Sigmoid colon (tissue), 6 donors: ENCODE measurements at regions not wholly inside any gene's neighbourhood (a gene's known extent, or its start where the extent isn't known, plus 50 kb on each side); places are given as distances from the start of the nearest gene placed in this dataset.

ENCODE experiments used
- DNase-seq: peaks from one replicate; pipeline ENCODE4 v3.0.0-alpha.2; 2019
- H3K27ac ChIP-seq, 4 donors: fragments of 200-600 bp; sonication (generic); one replicate each; pipeline ENCODE4 v1.5.1; 2016 to 2019; ENCODE audit warnings: mild to moderate bottlenecking in 1 of 4
- H3K27me3 ChIP-seq, 3 donors: fragments of 200-600 bp; sonication (generic); one replicate each; pipeline ENCODE4 v1.5.1; 2019; ENCODE audit warnings: mild to moderate bottlenecking in 1 of 3
- H3K36me3 ChIP-seq, 4 donors: fragments of 200-600 bp; sonication (generic); one replicate each; pipeline ENCODE4 v1.5.1; 2016 to 2019
- H3K4me1 ChIP-seq, 4 donors: fragments of 200-600 bp; sonication (generic); one replicate each; pipeline ENCODE4 v1.5.1; 2017 to 2019
- H3K4me3 ChIP-seq, 4 donors: fragments of 200-600 bp; sonication (generic); one replicate each; pipeline ENCODE4 v1.5.1; 2017 to 2019; ENCODE audit warnings: mild to moderate bottlenecking in 2 of 4, moderate library complexity in 1 of 4
- H3K9me3 ChIP-seq, 4 donors: fragments of 200-600 bp in 3 of 4; sonication (generic) in 3 of 4; one replicate each; pipeline versions ENCODE4 v1.5.1 to v1.6.1; 2013 to 2019
- EP300 ChIP-seq, 4 donors: sonication (generic); formaldehyde crosslinking; IDR thresholded peaks; one replicate each; pipeline ENCODE4 v1.6.1; 2017; ENCODE audit warnings: antibody characterized with exemption in 4 of 4
- POLR2A ChIP-seq, 2 donors: fragments of 450-650 bp; IDR thresholded peaks; one replicate each; pipeline ENCODE4 v1.6.1; 2016; ENCODE audit warnings: antibody characterized with exemption in 2 of 2, mild to moderate bottlenecking in 2 of 2, moderate library complexity in 2 of 2
- POLR2AphosphoS5 ChIP-seq, 4 donors: sonication (generic); formaldehyde crosslinking; IDR thresholded peaks; one replicate each; pipeline ENCODE4 v1.6.1; 2017; ENCODE audit warnings: antibody characterized with exemption in 4 of 4
- WGBS, 2 donors: extraction: QIAGEN DNeasy Blood & Tissue Kit; methylation state at CpG; one replicate each; pipeline ENCODE4 v1.1.7; 2013; 5-methylcytosine and 5-hydroxymethylcytosine counted together
- intact Hi-C: fragments of 100-400 bp; cut with DNase I; formaldehyde crosslinking; loops from one replicate; pipeline ENCODE4 v1.15.1; 2023
- TF ChIP-seq, protein P1 (sequence below), 4 experiments: fragments of 450-650 bp in 3 of 4; fragments of 200-600 bp in 1 of 4; IDR thresholded peaks; one replicate each; pipeline ENCODE4 v1.5.1; 2016 to 2019; ENCODE audit warnings: antibody characterized with exemption in 4 of 4, mild to moderate bottlenecking in 3 of 4, moderate library complexity in 2 of 4
- donor health status: healthy with polysubstance abuse.
- donor health status: healthy.

DNA sequence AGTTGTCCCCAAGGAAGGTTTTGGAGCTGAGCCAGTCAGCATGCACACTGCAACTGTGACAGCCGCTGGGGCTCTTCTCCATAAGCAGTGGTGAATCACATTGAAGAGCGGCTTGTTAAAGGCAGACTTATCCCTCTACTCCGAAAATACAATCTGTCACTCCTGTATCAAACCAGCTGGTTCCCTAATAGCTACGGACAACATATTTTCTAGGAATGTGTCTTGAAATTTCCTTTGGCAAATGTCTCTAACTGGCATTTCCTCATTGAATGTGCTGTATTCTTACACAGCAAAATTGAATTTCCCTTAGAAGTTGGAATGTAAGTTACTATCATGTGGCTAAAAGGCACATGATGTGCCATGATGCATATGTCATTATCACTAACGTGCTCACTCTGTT is 104.0 kb upstream of the GPR12 start:
- H3K4me3 ChIP-seq = no peak overlapping the region
- TF ChIP-seq POLR2A (IDR thresholded peaks at IDR 0.05) = no peak
- intact Hi-C loops = no loop called here
- no peak overlapping the region for H3K27ac ChIP-seq
- peaks cover 0 to 23% (median 0%) of the 10 kb centered on the region in 3 donors for H3K27me3 ChIP-seq
- no peaks in the 10 kb centered on the region for H3K9me3 ChIP-seq
- no peaks in the 10 kb centered on the region for H3K36me3 ChIP-seq
- no peaks in the 10 kb centered on the region for H3K4me1 ChIP-seq
- DNase-seq = no peak
- WGBS, 2 donors = 76 to 82% methylated on average over 5 of the region's 5 CpGs

DNA sequence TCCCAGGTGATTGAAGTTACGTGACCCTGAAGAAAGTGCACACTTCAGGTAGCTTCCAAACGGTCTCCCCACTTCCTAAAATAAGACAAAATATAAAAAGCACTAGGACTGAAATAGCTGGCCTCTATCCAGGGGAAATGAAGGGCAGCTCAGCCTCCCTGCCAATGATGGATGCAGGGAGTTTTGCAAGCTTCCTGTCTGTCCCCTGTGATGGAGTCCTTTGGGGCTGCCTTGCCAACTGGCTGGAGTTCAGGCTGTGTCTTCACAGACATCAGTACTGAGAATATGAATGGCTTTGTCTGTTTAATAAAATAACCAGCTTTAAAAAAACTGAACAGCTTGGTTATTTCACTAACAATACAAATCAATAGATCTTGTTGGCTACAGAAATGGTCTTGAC is 101.4 kb upstream of the GPR12 start:
- DNase-seq = no peak
- H3K36me3 ChIP-seq = no peaks in the 10 kb centered on the region
- peaks cover 0 to 48% (median 3%) of the 10 kb centered on the region in 3 donors for H3K27me3 ChIP-seq
- H3K4me3 ChIP-seq = no peak overlapping the region
- no peaks in the 10 kb centered on the region for H3K9me3 ChIP-seq
- no peak overlapping the region for H3K27ac ChIP-seq
- intact Hi-C loops = no loop called here
- 45 to 63% methylated on average over 2 of the region's 2 CpGs for WGBS, 2 donors
- TF ChIP-seq POLR2A (IDR thresholded peaks at IDR 0.05) = no peak
- no peak for TF ChIP-seq POLR2AphosphoS5 (IDR thresholded peaks at IDR 0.05)
- TF ChIP-seq, protein P1, sequence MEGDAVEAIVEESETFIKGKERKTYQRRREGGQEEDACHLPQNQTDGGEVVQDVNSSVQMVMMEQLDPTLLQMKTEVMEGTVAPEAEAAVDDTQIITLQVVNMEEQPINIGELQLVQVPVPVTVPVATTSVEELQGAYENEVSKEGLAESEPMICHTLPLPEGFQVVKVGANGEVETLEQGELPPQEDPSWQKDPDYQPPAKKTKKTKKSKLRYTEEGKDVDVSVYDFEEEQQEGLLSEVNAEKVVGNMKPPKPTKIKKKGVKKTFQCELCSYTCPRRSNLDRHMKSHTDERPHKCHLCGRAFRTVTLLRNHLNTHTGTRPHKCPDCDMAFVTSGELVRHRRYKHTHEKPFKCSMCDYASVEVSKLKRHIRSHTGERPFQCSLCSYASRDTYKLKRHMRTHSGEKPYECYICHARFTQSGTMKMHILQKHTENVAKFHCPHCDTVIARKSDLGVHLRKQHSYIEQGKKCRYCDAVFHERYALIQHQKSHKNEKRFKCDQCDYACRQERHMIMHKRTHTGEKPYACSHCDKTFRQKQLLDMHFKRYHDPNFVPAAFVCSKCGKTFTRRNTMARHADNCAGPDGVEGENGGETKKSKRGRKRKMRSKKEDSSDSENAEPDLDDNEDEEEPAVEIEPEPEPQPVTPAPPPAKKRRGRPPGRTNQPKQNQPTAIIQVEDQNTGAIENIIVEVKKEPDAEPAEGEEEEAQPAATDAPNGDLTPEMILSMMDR (IDR thresholded peaks at IDR 0.05) = no peak
- no peak for TF ChIP-seq EP300 (IDR thresholded peaks at IDR 0.05)
- H3K4me1 ChIP-seq = no peaks in the 10 kb centered on the region

DNA sequence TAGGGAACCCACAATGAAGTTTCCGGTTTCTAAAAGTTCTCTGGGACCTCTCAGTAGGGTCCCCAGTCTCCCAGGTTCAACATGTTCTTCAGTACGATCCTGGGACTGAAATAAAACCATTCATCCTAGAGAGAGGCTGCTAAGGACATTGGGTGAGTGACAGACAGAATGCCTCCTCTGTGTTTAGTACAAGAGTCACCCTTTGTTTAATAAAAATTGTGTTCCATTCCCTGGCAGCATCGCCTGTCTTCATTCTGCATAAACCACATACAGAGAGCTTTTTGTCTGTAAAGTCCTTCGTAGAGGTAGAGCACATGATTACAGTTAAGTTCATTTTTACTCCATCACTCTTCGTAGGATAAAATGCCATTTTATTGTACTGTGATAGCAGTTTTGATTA is 95.3 kb upstream of the GPR12 start:
- no peak overlapping the region for H3K4me3 ChIP-seq
- DNase-seq = no peak
- TF ChIP-seq POLR2A (IDR thresholded peaks at IDR 0.05) = no peak
- TF ChIP-seq POLR2AphosphoS5 (IDR thresholded peaks at IDR 0.05) = no peak
- TF ChIP-seq EP300 (IDR thresholded peaks at IDR 0.05) = no peak
- TF ChIP-seq, protein P1 (IDR thresholded peaks at IDR 0.05) = no peak
- H3K4me1 ChIP-seq = peaks cover 0 to 21% (median 16%) of the 10 kb centered on the region in 4 donors
- H3K27ac ChIP-seq = no peak overlapping the region
- no peaks in the 10 kb centered on the region for H3K9me3 ChIP-seq
- H3K36me3 ChIP-seq = no peaks in the 10 kb centered on the region
- peaks cover 0 to 47% (median 3%) of the 10 kb centered on the region in 3 donors for H3K27me3 ChIP-seq
- intact Hi-C loops = no loop called here
- WGBS, 2 donors = 71 to 78% methylated on average over 5 of the region's 5 CpGs

DNA sequence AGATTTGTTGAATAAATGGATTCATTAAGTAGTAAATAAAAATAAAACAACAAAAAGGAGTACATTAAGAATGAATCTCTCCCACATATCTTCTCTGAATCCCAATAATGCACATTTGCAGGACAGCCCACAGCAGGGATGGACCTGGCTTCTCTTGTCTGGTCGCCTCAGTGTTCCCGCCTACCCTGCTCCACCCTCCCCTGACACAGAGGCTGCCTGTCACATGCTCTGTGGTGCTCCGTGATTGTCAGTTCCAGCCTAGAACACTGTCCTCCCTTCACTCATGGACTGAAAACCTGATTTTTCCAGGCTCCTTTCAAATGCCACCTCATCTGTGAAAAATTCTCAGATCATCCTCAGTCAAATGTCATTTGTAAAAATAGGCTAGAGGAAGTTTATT is 94.5 kb upstream of the GPR12 start:
- Histone ChIP-seq H3K27ac (peak overlapping the region in 1 of 4 donors; percentile 2), H3K4me1 (peaks cover 0 to 21% (median 16%) of the 10 kb centered on the region in 4 donors), H3K27me3 (peaks cover 0 to 43% (median 3%) of the 10 kb centered on the region in 3 donors), H3K4me3 (no peak overlapping the region), H3K9me3 (no peaks in the 10 kb centered on the region), H3K36me3 (no peaks in the 10 kb centered on the region)
- WGBS, 2 donors = 41 to 70% methylated on average over 3 of the region's 3 CpGs
- DNase-seq = no peak
- no peak for TF ChIP-seq EP300 (IDR thresholded peaks at IDR 0.05)
- TF ChIP-seq POLR2AphosphoS5 (IDR thresholded peaks at IDR 0.05) = no peak
- TF ChIP-seq, protein P1 (IDR thresholded peaks at IDR 0.05) = no peak
- TF ChIP-seq POLR2A (IDR thresholded peaks at IDR 0.05) = no peak
- intact Hi-C loops = no loop called here

DNA sequence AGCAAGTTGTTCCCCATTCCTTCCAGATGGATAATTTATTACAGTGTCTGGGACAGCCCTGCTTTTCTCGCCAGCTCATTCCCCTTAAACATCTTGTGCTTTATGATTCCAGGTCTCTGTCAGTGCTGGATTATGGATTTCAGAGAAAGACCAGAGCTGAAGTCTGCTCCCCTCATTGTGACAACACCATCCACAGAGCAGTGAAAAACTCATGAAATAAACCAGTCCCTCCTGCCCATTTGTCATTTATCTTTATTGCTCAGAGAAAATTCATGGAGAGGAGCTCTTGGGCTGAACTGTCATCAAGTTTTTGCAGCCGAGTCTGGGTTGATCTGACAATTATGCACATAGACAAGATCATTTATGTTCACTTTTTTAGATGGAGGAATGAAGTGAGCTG is 92.7 kb upstream of the GPR12 start:
- Histone ChIP-seq H3K27me3 (peaks cover 0 to 46% (median 0%) of the 10 kb centered on the region in 3 donors), H3K4me3 (no peak overlapping the region), H3K36me3 (no peaks in the 10 kb centered on the region), H3K4me1 (peaks cover 0 to 21% (median 16%) of the 10 kb centered on the region in 4 donors), H3K9me3 (no peaks in the 10 kb centered on the region), H3K27ac (no peak overlapping the region)
- 35 to 40% methylated on average over 2 of the region's 2 CpGs for WGBS, 2 donors
- DNase-seq = no peak
- TF ChIP-seq, protein P1 (IDR thresholded peaks at IDR 0.05) = no peak
- peak in 1 of 4 donors; percentile 5 for TF ChIP-seq EP300 (IDR thresholded peaks at IDR 0.05)
- no peak for TF ChIP-seq POLR2A (IDR thresholded peaks at IDR 0.05)
- peak; percentile 63 to 94 (median 90) for TF ChIP-seq POLR2AphosphoS5 (IDR thresholded peaks at IDR 0.05)
- intact Hi-C loops = no loop called here
